Stimulated activated CD4-positive, alpha-beta T cell treated with anti-CD3 and anti-CD28 coated beads, Interleukin-4, amount 100 ng/mL, for 4 hours (primary cell): ENCODE measurements at regions not wholly inside any gene's neighbourhood (a gene's known extent, or its start where the extent isn't known, plus 50 kb on each side); places are given as distances from the start of the nearest gene placed in this dataset.
"Not testable (repeated sequence)": the region's sequence is repeated elsewhere in the genome, so short reads cannot be mapped to it uniquely, and the experiment has no call there.

Experiments
- DNase-seq, 2 experiments: peaks; one replicate each; pipeline ENCODE4 v3.0.0-alpha.2; 2020

- no peak for DNase-seq
Observed at GRCh38 chr6:40671694-40672050, 84.5 kb upstream of the LRFN2 start.

DNA sequence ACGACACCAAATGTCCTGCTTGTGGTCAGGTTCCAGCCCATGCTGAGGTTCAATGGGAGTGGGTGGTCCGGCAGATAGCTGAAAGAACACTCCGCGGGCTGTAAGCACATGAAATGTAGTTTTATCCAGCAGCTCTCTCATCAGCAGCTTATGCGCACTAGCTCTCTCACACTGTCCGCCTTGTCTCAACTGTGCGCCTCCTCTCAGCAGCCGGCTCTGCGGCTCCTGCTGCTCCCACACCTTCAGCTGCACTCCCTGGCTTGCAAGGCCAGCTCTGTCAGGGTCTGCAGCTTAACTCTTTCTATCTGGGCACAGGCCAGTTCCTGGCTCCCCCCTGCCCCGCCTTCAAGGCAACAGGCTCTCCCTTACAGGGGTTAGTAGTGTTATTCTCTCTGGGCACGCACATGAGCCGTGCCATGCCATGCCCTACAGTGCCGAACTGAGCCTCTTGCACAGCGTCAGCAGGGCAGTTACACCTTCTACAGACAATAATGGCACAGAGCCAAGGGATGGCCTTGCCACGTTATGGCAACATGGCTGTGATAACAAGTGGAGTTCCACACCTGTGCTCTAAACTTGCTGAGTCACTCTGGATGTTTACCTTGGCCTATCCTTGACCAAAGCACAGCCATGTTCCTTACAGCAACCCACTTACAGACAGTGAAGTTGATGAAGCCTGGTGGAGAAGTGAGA, 84.0 kb upstream of the LRFN2 start:
- DNase-seq: no peak

- DNase-seq: no peak
Observed at GRCh38 chr6:40669343-40669742, 82.2 kb upstream of the LRFN2 start.

DNA sequence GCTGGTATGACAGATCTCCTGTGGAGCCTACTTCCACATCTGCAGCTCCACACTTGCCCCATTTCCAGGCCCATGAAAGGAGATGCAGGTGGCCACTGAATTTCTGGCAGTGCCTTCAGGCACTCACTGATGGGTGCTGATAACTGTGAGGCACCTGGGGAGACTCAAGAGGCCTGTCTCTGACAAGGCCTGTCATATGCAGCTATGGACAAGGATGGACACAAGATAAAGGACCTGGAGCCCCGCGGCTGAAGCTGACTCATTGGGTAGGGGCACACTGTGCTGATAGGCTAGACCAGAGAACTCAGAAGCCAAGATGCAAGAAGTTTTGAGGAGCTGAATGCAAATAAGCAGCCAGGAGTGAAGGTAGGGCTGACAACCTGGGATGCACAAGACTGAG, 81.0 kb upstream of the LRFN2 start:
- no peak for DNase-seq

DNA sequence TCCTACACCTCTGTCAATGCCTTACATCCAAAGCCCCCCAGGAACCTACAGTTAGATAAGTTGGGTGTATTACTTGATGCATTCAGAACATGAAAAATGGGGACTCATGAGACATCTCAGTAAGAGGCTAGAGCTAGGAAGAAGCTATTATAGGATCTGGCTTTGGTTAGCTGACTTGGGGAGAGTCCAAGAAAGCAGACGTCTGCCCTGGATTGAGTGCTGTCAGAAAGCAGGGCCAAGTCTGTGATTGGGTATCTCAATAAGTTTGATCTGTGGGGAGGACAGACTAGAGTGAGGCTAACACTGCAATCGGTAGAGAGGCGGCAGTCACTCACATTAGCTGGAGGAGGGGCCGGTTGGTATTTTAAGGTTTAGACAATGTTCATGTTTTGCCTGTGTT, 79.4 kb upstream of the LRFN2 start:
- no peak for DNase-seq

GRCh38 chr6:40661726-40662125, 74.6 kb upstream of the LRFN2 start:
- no peak for DNase-seq

DNA sequence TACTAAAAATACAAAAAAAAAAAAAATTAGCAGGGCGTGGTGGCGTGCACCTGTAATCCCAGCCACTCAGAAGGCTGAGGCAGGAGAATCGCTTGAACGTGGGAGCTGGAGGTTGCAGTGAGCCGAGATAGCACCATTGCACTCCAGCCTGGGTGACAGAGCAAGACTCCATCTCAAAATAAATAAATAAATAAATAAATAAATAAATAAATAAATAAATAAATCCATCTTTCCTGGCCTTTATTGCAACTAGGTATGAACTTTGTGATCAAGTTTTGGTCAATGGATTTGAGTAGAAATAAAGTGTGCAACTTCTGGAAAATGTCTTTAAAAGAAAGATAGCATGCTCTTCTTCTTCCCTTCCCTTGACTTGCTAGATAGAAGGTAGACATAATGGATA, 69.6 kb upstream of the LRFN2 start:
- DNase-seq: not testable (repeated sequence)

DNA sequence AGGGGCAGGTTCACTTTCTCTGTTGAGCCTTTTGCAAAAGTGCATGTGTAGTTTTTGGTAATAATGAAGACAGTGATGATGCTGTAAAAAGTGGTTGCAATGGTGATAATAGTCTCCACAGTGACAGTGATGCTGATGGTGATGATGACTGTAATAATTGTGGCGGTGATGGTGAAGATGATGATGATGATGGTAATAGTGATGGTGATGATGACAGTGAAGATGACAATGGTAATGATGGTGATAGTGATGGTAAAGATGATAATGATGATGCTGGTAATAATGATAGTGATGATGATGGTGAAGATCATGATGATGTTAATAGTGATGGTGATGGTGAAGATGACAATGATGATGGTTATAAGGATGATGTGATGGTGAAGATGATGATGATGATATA, 67.7 kb upstream of the LRFN2 start:
- no peak for DNase-seq

- DNase-seq: no peak
Observed at GRCh38 chr6:40645043-40645442, 57.9 kb upstream of the LRFN2 start.

DNA sequence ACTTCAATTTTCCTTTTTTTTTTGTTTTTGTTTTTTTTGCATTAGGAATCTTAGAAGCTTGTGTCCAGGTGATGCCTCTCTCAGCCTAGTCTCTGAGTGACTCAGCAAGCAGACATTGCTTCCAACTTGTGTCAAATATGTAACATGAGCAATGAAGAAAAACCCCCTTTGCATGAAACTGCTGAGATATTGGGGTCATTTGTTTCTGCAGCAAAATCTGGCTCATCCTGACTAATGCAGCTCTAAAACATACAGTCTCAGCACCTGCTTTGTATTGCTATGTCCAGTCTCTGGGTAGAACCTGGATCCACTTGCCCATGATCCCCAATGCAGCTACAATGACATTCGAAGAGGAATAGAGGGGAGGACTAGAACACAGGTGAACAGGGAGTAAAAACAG, 55.7 kb upstream of the LRFN2 start:
- no peak for DNase-seq

DNA sequence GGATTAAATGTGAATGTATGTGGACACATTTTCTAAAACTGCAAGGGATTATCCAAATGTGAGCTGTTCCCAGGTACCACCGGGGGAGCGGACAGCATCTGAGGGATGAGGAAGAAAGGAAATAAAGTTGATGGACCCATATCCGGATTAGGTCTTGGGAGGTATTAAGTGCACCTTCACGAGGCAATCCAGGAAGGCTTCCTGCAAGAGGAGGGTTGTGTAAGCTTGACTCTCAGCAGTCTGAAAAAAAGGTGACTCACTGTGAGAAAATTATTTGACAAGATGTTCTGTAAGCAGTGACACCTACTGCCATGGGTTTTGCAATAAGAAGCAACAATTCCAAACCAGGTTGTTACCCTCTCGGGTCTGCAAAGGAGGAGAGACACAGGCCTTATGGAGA, 55.0 kb upstream of the LRFN2 start:
- DNase-seq: no peak

GRCh38 chr6:40640599-40641227, 53.5 kb upstream of the LRFN2 start:
- no peak for DNase-seq
